SU-DHL-6 (cell line): ENCODE measurements at regions not wholly inside any gene's neighbourhood (a gene's known extent, or its start where the extent isn't known, plus 50 kb on each side); places are given as distances from the start of the nearest gene placed in this dataset.

ENCODE experiments used
- EZH2phosphoT487 ChIP-seq: fragments of 200-600 bp; sonication (generic), shearing (Covaris generic); conservative IDR thresholded peaks from 2 replicates; pipeline ENCODE4 v1.6.1; 2018; ENCODE audit warnings: mild to moderate bottlenecking, antibody characterized with exemption, low read length, moderate library complexity, mixed read lengths
- TF ChIP-seq, protein P1 (sequence below): fragments of 200-600 bp; sonication (generic); IDR thresholded peaks from one replicate; pipeline ENCODE4 v1.5.1; 2017; ENCODE audit warnings: antibody characterized with exemption, mild to moderate bottlenecking, low read length, moderate library complexity; ENCODE audit not compliant: insufficient read depth, poor library complexity, severe bottlenecking

DNA sequence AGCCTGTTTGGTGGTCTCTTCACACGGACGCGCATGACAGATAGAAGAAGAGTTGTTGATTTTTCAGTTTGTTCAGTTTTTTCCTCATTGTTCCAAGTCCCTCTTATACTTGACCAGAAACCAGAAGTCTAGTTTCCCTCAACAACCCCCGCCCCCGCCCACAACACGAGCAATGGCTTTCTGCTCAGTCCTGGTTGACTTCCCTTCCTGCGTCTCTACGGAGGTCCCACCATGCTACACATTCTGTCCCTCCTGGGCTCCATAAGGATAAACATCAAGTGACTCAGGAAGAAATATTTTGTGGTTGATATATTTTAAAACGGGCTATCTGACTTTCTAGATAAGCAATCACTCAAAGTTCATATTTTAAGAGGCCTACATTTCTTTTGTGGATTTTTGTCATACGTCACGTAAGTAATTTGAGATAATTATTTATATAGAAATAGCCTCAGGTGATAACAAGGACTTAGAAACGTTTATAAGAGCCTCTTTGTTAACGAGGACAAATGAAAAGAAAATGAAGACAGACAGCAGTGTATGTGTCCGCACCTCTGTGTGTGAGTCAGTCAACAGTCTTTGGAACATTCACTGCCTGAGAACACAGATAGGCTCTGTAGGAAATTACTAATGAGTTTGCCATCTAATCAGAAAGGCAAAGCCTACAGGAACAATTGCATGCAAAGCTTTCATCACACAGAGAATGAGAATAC is 214.4 kb downstream of the RAP2A start:
- TF ChIP-seq, protein P1, sequence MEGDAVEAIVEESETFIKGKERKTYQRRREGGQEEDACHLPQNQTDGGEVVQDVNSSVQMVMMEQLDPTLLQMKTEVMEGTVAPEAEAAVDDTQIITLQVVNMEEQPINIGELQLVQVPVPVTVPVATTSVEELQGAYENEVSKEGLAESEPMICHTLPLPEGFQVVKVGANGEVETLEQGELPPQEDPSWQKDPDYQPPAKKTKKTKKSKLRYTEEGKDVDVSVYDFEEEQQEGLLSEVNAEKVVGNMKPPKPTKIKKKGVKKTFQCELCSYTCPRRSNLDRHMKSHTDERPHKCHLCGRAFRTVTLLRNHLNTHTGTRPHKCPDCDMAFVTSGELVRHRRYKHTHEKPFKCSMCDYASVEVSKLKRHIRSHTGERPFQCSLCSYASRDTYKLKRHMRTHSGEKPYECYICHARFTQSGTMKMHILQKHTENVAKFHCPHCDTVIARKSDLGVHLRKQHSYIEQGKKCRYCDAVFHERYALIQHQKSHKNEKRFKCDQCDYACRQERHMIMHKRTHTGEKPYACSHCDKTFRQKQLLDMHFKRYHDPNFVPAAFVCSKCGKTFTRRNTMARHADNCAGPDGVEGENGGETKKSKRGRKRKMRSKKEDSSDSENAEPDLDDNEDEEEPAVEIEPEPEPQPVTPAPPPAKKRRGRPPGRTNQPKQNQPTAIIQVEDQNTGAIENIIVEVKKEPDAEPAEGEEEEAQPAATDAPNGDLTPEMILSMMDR = no peak
- TF ChIP-seq EZH2phosphoT487 = no peak
